Upper lobe of left lung (tissue), 4 donors: ENCODE measurements at regions not wholly inside any gene's neighbourhood (a gene's known extent, or its start where the extent isn't known, plus 50 kb on each side); places are given as distances from the start of the nearest gene placed in this dataset.

Experiments used
- POLR2A ChIP-seq, 4 donors: fragments of 450-650 bp; IDR thresholded peaks; one replicate each; pipeline ENCODE4 v1.5.1; 2016 to 2017; ENCODE audit warnings: antibody characterized with exemption in 4 of 4, mild to moderate bottlenecking in 2 of 4
- POLR2AphosphoS5 ChIP-seq, 2 donors: sonication (generic); formaldehyde crosslinking; IDR thresholded peaks; one replicate each; pipeline ENCODE4 v1.5.1; 2017; ENCODE audit warnings: antibody characterized with exemption in 2 of 2
- TF ChIP-seq, protein P1 (sequence below), 6 experiments: fragments of 450-650 bp in 4 of 6; fragments of 200-600 bp in 2 of 6; sonication (generic) in 2 of 6; IDR thresholded peaks; one replicate each; pipeline ENCODE4 v1.5.1; 2016 to 2019; ENCODE audit warnings: antibody characterized with exemption in 6 of 6

DNA sequence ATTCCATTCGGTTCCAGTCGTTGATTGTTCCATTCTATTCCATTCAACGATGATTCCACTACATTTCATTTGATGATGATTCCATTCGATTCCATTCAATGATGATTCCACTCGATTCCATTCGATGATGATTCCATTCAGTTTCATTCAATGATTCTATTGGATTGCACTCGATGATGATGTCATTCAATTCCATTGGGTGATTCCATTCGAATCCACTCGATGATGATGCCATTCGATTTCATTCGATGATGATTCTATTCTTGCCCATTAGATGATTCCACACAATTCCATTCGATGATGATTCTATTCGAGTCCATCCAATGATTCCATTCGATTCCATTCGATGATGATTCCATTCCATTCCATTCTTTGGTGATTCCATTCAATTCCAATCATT lies 1283.7 kb downstream of the TP53TG3F start:
- TF ChIP-seq, protein P1, sequence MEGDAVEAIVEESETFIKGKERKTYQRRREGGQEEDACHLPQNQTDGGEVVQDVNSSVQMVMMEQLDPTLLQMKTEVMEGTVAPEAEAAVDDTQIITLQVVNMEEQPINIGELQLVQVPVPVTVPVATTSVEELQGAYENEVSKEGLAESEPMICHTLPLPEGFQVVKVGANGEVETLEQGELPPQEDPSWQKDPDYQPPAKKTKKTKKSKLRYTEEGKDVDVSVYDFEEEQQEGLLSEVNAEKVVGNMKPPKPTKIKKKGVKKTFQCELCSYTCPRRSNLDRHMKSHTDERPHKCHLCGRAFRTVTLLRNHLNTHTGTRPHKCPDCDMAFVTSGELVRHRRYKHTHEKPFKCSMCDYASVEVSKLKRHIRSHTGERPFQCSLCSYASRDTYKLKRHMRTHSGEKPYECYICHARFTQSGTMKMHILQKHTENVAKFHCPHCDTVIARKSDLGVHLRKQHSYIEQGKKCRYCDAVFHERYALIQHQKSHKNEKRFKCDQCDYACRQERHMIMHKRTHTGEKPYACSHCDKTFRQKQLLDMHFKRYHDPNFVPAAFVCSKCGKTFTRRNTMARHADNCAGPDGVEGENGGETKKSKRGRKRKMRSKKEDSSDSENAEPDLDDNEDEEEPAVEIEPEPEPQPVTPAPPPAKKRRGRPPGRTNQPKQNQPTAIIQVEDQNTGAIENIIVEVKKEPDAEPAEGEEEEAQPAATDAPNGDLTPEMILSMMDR (IDR thresholded peaks at IDR 0.05) = no peak
- no peak for TF ChIP-seq POLR2AphosphoS5 (IDR thresholded peaks at IDR 0.05)
- TF ChIP-seq POLR2A (IDR thresholded peaks at IDR 0.05) = no peak
